RWPE2 (cell line): ENCODE measurements at regions not wholly inside any gene's neighbourhood (a gene's known extent, or its start where the extent isn't known, plus 50 kb on each side); places are given as distances from the start of the nearest gene placed in this dataset.

Source experiments
- ATAC-seq: fragments of 200-7000 bp; cut with Tn5 transposase; 3 replicates; pipeline ENCODE4 v1.9.1; 2021; ENCODE audit warnings: low read depth
- DNase-seq: peaks from one replicate; pipeline ENCODE4 v3.0.0-alpha.2; 2020; ENCODE audit warnings: low spot score
- H3K27ac ChIP-seq: fragments of 450-650 bp; 2 replicates; pipeline ENCODE4 v1.5.1; 2017; ENCODE audit warnings: mild to moderate bottlenecking; ENCODE audit not compliant: poor library complexity, severe bottlenecking
- H3K27me3 ChIP-seq: fragments of 250-450 bp; sonication (Bioruptor Pico); 2 replicates; pipeline ENCODE4 v1.5.1; 2021; ENCODE audit warnings: mild to moderate bottlenecking, moderate library complexity; ENCODE audit not compliant: insufficient read depth, poor library complexity, severe bottlenecking
- H3K36me3 ChIP-seq: fragments of 250-450 bp; sonication (Bioruptor Pico); 2 replicates; pipeline ENCODE4 v1.5.1; 2020; ENCODE audit warnings: low read depth, mild to moderate bottlenecking, moderate library complexity
- H3K4me1 ChIP-seq: fragments of 250-450 bp; sonication (Bioruptor Pico); 2 replicates; pipeline ENCODE4 v1.5.1; 2021; ENCODE audit warnings: mild to moderate bottlenecking, moderate library complexity; ENCODE audit not compliant: insufficient read depth, poor library complexity, severe bottlenecking
- H3K4me3 ChIP-seq: fragments of 250-450 bp; sonication (Bioruptor Pico); 2 replicates; pipeline ENCODE4 v1.5.1; 2021; ENCODE audit warnings: mild to moderate bottlenecking, moderate library complexity; ENCODE audit not compliant: severe bottlenecking
- H3K9me3 ChIP-seq: fragments of 250-450 bp; sonication (Bioruptor Pico); 2 replicates; pipeline ENCODE4 v1.5.1; 2021; ENCODE audit warnings: mild to moderate bottlenecking, moderate library complexity; ENCODE audit not compliant: severe bottlenecking
- CTCF ChIP-seq: fragments of 450-650 bp; IDR thresholded peaks from one replicate; pipeline ENCODE4 v1.5.1; 2017; ENCODE audit warnings: mild to moderate bottlenecking, moderate library complexity; ENCODE audit not compliant: poor library complexity, severe bottlenecking

DNA sequence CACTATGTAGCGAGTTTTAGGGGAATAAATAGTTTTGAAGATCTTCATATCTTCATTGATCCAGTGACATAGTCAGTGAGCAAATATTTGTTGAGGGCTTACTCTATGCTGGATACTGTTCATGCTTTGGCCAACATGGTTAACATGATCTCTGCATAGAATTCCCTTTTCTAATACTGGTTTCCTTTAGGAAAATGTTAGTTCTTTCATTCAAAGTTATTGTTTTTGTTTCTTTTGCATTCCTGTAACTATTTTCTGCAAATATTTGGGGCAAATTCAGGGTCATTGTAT, 226.5 kb downstream of the C12orf50 start:
- no peak for TF ChIP-seq CTCF
- ATAC-seq, result no peak; the same call in 2 of the 3 replicates

DNA sequence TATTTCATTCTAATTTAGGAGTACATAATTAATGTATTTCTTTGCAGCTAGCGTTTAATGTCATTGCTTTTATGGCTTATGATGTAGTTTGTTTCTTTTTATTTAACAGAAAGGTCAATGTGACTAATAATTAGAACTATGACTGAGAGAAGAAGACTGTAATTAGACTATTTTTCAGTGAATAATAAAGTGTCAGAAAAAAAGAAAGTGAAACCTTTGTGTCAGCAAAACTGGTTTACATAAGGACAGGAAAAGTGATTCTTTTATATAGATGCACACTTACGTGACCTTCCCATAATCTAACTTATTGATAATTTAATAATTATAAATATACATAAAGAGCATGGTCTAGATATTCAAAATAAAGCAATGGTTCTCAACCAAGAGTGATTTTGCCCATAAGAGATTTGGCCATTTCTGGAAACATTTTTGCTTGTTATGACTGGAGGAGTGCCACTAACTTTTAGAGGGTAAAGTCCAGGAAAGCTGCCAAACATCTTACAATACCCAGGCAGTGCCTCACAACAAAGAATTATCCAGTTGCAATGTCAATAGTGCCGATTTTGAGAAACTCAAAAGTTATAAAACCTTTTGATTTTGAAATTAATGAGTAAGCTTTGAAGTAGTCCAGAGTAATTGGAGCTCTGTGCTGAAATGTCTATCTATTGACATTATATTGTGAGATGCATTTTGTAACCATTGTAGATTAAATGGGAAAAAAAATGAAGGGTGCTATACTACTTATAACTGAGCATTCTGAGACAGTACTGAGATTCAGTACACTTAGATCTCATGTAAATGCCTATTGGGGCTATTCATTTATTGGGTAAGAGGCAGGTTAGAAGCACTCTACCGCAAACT, 227.1 kb downstream of the C12orf50 start:
- ATAC-seq (peak; percentile 72), DNase-seq (no peak)
- no peak for TF ChIP-seq CTCF
- Histone ChIP-seq H3K4me3 (no peak overlapping the region), H3K36me3 (no peaks in the 10 kb centered on the region), H3K9me3 (no peaks in the 10 kb centered on the region), H3K27me3 (no peaks in the 10 kb centered on the region), H3K4me1 (peaks cover 15% of the 10 kb centered on the region), H3K27ac (peak overlapping the region; percentile 22)

More for the DNA sequence above, 226.5 kb downstream of the C12orf50 start:
- no peak for DNase-seq
- Histone ChIP-seq H3K4me1 (peaks cover 15% of the 10 kb centered on the region), H3K4me3 (no peak overlapping the region), H3K36me3 (no peaks in the 10 kb centered on the region), H3K9me3 (no peaks in the 10 kb centered on the region), H3K27me3 (no peaks in the 10 kb centered on the region), H3K27ac (peak overlapping the region; percentile 22)

DNA sequence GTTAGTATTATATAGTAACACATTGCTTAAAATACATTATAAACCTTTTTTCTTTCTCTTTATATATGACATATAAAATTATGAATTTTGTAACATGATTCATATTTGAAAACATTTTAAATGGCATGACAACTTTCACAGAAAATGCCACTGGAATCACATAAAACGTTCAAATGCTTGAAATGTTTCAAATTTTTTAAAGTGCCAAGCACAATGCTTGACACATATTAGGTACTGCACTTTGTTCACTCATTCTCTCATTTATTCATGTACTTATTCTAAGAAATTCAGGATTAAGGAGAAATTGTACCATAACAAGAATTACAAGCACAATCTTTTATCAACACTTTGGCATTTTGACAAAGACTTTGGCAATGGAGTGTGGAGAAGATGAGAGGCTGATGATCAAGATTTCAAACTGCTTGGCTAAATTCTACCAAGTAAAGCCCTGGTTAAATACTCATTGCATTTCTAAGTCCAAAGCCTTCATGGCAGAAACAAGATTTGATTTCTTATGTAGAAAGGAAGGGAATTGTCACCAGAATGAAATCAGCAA, 232.2 kb downstream of the C12orf50 start:
- DNase-seq, result no peak
- Histone ChIP-seq H3K36me3 (no peaks in the 10 kb centered on the region), H3K27me3 (no peaks in the 10 kb centered on the region), H3K27ac (peak overlapping the region; percentile 16), H3K4me3 (no peak overlapping the region), H3K9me3 (no peaks in the 10 kb centered on the region), H3K4me1 (peaks cover 11% of the 10 kb centered on the region)
- no peak for ATAC-seq
- TF ChIP-seq CTCF, result no peak

GRCh38 chr12:87795555-87795954, 233.6 kb downstream of the C12orf50 start:
- no peak for TF ChIP-seq CTCF
- Histone ChIP-seq H3K27ac (no peak overlapping the region), H3K4me1 (no peaks in the 10 kb centered on the region), H3K9me3 (no peaks in the 10 kb centered on the region), H3K36me3 (no peaks in the 10 kb centered on the region), H3K4me3 (no peak overlapping the region), H3K27me3 (no peaks in the 10 kb centered on the region)
- ATAC-seq, result no peak
- no peak for DNase-seq

- no peak overlapping the region for H3K4me3 ChIP-seq
- TF ChIP-seq CTCF, result no peak
- H3K27me3 ChIP-seq, result no peaks in the 10 kb centered on the region
- no peaks in the 10 kb centered on the region for H3K4me1 ChIP-seq
- H3K27ac ChIP-seq, result no peak overlapping the region
- no peak for DNase-seq
- no peak for ATAC-seq
- no peaks in the 10 kb centered on the region for H3K9me3 ChIP-seq
- no peaks in the 10 kb centered on the region for H3K36me3 ChIP-seq
These were observed 234.3 kb downstream of the C12orf50 start for GRCh38 chr12:87794854-87795253.
